B cell (primary cell): ENCODE measurements at regions not wholly inside any gene's neighbourhood (a gene's known extent, or its start where the extent isn't known, plus 50 kb on each side); places are given as distances from the start of the nearest gene placed in this dataset.

ENCODE experiments used
- CTCF ChIP-seq: fragments of 200-600 bp; IDR thresholded peaks from one replicate; pipeline ENCODE4 v1.8.0; 2022; ENCODE audit warnings: antibody characterized with exemption, mild to moderate bottlenecking
- EZH2 ChIP-seq: IDR thresholded peaks from 2 replicates; pipeline ENCODE4 v1.6.1; 2012; ENCODE audit warnings: borderline replicate concordance, low read depth, mild to moderate bottlenecking, moderate library complexity, low read length; ENCODE audit not compliant: insufficient read depth, poor library complexity, severe bottlenecking

- TF ChIP-seq CTCF = no peak
- TF ChIP-seq EZH2 = no peak
Measured at GRCh38 chr6:68559716-68560115, 75.4 kb upstream of the ADGRB3 start.
